ENCODE measurements at regions not wholly inside any gene's neighbourhood (a gene's known extent, or its start where the extent isn't known, plus 50 kb on each side); places are given as distances from the start of the nearest gene placed in this dataset.

- Histone ChIP-seq H3K27ac (no peak overlapping the region), H3K4me1 (replicated peaks in 1 of 2) (no peaks in the 10 kb centered on the region), H3K4me3 (no peak overlapping the region), H3K36me3 (replicated peaks in 1 of 2) (no peaks in the 10 kb centered on the region), H3K27me3 (no peaks in the 10 kb centered on the region), H3K9me3 (replicated peaks in 1 of 3) (no peaks in the 10 kb centered on the region)
- TF ChIP-seq CTCF (IDR thresholded peaks at IDR 0.05) (no peak), POLR2A (IDR thresholded peaks at IDR 0.05) (no peak)
- intact Hi-C loops (cut with DNase I): no loop called here
- DNase-seq: no peak
- 79 to 88% (median 83%) methylated on average over 17 of the region's 17 CpGs for WGBS, 4 donors
Measured at GRCh38 chr20:57800791-57801430, 91.1 kb upstream of the PMEPA1 start.

- no peak overlapping the region for H3K27ac ChIP-seq
- no peak for DNase-seq
- no peak overlapping the region for H3K4me3 ChIP-seq
- H3K4me1 ChIP-seq (replicated peaks in 1 of 2): no peaks in the 10 kb centered on the region
- 85 to 100% (median 91%) methylated on average over 1 of the region's 1 CpG for WGBS, 4 donors
- no peaks in the 10 kb centered on the region for H3K36me3 ChIP-seq (replicated peaks in 1 of 2)
- TF ChIP-seq CTCF (IDR thresholded peaks at IDR 0.05) (no peak), POLR2A (IDR thresholded peaks at IDR 0.05) (no peak)
- no peaks in the 10 kb centered on the region for H3K27me3 ChIP-seq
- intact Hi-C loops (cut with DNase I): no loop called here
- H3K9me3 ChIP-seq (replicated peaks in 1 of 3): no peaks in the 10 kb centered on the region
Measured at GRCh38 chr20:57797401-57797800, 87.6 kb upstream of the PMEPA1 start.

DNA sequence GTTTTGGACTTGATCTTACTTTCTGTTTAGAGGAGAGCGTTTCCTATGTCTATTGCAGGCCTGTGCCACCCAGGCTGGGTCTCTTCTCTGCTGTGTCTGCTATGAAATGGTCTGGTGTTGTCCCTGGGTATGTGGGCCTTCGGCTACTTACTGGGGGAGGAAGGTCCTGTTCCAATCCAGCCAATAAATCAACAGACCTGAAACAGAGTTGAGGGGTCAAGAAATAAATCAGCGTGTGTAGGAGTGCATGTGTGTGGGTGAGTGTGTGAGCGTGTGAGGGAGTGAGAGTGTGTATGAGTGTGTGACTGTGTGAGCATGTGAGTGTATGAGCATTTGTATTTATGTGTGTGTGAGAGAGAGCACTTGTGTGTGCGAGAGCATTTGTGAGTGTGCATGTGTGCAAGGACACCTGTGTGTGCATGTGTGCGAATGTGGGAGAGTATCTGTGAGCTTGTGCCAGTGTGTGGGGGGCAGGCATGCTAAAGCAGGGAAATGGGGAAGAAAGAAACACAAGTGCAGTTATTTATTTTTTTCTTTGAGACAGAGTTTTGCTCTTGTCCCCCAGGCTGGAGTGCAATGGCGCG lies 86.3 kb upstream of the PMEPA1 start:
- intact Hi-C loops (cut with DNase I): no loop called here
- H3K27ac ChIP-seq: no peak overlapping the region

GRCh38 chr20:57795342-57795697 lies 85.5 kb upstream of the PMEPA1 start:
- TF ChIP-seq POLR2A (IDR thresholded peaks at IDR 0.05) (no peak), CTCF (IDR thresholded peaks at IDR 0.05) (no peak)
- no peaks in the 10 kb centered on the region for H3K4me1 ChIP-seq (replicated peaks in 1 of 2)
- H3K27me3 ChIP-seq: no peaks in the 10 kb centered on the region
- no peaks in the 10 kb centered on the region for H3K36me3 ChIP-seq (replicated peaks in 1 of 2)
- intact Hi-C loops (cut with DNase I): no loop called here
- DNase-seq: peak in 3 of 7 donors; percentile 14 to 52 (median 26)
- WGBS, 4 donors: 58 to 67% (median 60%) methylated on average over 5 to 6 of the region's 6 CpGs
- no peak overlapping the region for H3K4me3 ChIP-seq
- H3K9me3 ChIP-seq (replicated peaks in 1 of 3): no peaks in the 10 kb centered on the region
- no peak overlapping the region for H3K27ac ChIP-seq

More for the DNA sequence above, 86.3 kb upstream of the PMEPA1 start:
- Histone ChIP-seq H3K4me3 (no peak overlapping the region), H3K36me3 (replicated peaks in 1 of 2) (no peaks in the 10 kb centered on the region), H3K4me1 (replicated peaks in 1 of 2) (no peaks in the 10 kb centered on the region), H3K27me3 (no peaks in the 10 kb centered on the region), H3K9me3 (replicated peaks in 1 of 3) (no peaks in the 10 kb centered on the region)
- WGBS, 4 donors: 81 to 84% (median 83%) methylated on average over 8 of the region's 8 CpGs
- TF ChIP-seq POLR2A (IDR thresholded peaks at IDR 0.05) (no peak), CTCF (IDR thresholded peaks at IDR 0.05) (no peak)
- no peak for DNase-seq
